H1 (cell line): ENCODE measurements at regions not wholly inside any gene's neighbourhood (a gene's known extent, or its start where the extent isn't known, plus 50 kb on each side); places are given as distances from the start of the nearest gene placed in this dataset.

Source experiments
- CTCF ChIA-PET: fragments of 300-600 bp; sonication (Branson Sonifier 250); formaldehyde crosslinking; loops from one replicate; lab custom pipeline; 2021; ENCODE audit not compliant: partially characterized antibody; lab: Charles Lee
- POLR2A ChIA-PET: fragments of 300-600 bp; sonication (Branson Sonifier 250); formaldehyde crosslinking; loops from one replicate; lab custom pipeline; 2021; ENCODE audit warnings: inconsistent platforms; ENCODE audit not compliant: partially characterized antibody; lab: Charles Lee
- DNase-seq, 2 experiments: peaks; one replicate each; pipeline versions ENCODE4 v3.0.0 to v3.0.0-alpha.2; 2010 to 2022; ENCODE audit warnings: low spot score in 2 of 2, low read depth in 1 of 2, mixed read lengths in 1 of 2
- FAIRE-seq: peaks from 2 replicates; lab custom pipeline; 2011; peaks lifted over from hg19 to GRCh38; lab: Jason Lieb, UNC
- H2AFZ ChIP-seq: 2 replicates; pipeline ENCODE4 v1.8.1; 2012; ENCODE audit warnings: low read length, inconsistent platforms
- H2AK5ac ChIP-seq: 2 replicates; pipeline ENCODE4 v1.6.1; 2013; ENCODE audit warnings: low read depth, low read length
- H2BK120ac ChIP-seq: replicated peaks from 2 replicates; pipeline ENCODE3; 2013; ENCODE audit warnings: low read depth, low read length, inconsistent platforms
- H2BK12ac ChIP-seq: 2 replicates; pipeline ENCODE4 v1.6.1; 2013; ENCODE audit warnings: low read depth, low read length
- H2BK15ac ChIP-seq: 2 replicates; pipeline ENCODE4 v1.6.1; 2013; ENCODE audit warnings: low read length
- H2BK20ac ChIP-seq: 2 replicates; pipeline ENCODE4 v1.6.1; 2013; ENCODE audit warnings: low read length
- H2BK5ac ChIP-seq: 2 replicates; pipeline ENCODE4 v1.6.1; 2013; ENCODE audit warnings: low read depth, low read length
- H3K14ac ChIP-seq: 2 replicates; pipeline ENCODE4 v1.6.1; 2013; ENCODE audit warnings: inconsistent platforms; ENCODE audit not compliant: insufficient read length
- H3K18ac ChIP-seq: 2 replicates; pipeline ENCODE4 v1.6.1; 2013; ENCODE audit warnings: low read length; ENCODE audit errors: extremely low read depth
- H3K23ac ChIP-seq: 2 replicates; pipeline ENCODE4 v1.6.1; 2013; ENCODE audit warnings: inconsistent platforms; ENCODE audit not compliant: insufficient read length
- H3K23me2 ChIP-seq: 2 replicates; pipeline ENCODE4 v1.6.1; 2013; ENCODE audit warnings: low read depth, low read length
- H3K27ac ChIP-seq: 2 replicates; pipeline ENCODE4 v1.6.1; 2011; ENCODE audit warnings: low read depth, low read length, inconsistent platforms
- H3K27me3 ChIP-seq, 4 experiments: replicated peaks in 1 of 4; 1 replicate in 1 of 4; 2 replicates in 3 of 4; pipeline versions ENCODE4 v1.6.1 to v1.8.1; 2011 to 2013; ENCODE audit warnings: low read length in 3 of 4, mild to moderate bottlenecking in 3 of 4, inconsistent platforms in 2 of 4, mixed read lengths in 2 of 4, moderate library complexity in 1 of 4; ENCODE audit not compliant: control insufficient read depth in 3 of 4, insufficient read depth in 3 of 4; ENCODE audit errors: extremely low read depth in 1 of 4
- H3K36me3 ChIP-seq, 4 experiments: 2 replicates each; pipeline versions ENCODE4 v1.6.1 to v1.8.1; 2011 to 2013; ENCODE audit warnings: mild to moderate bottlenecking in 4 of 4, low read length in 3 of 4, moderate library complexity in 2 of 4, control low read depth in 1 of 4, inconsistent platforms in 1 of 4; ENCODE audit not compliant: insufficient read depth in 4 of 4, control insufficient read depth in 2 of 4
- H3K4ac ChIP-seq: replicated peaks from 2 replicates; pipeline ENCODE3; 2013; ENCODE audit warnings: low read length, low read depth, mixed read lengths, inconsistent platforms; ENCODE audit not compliant: insufficient read length
- H3K4me1 ChIP-seq, 4 experiments: replicated peaks in 1 of 4; 1 replicate in 1 of 4; 2 replicates in 3 of 4; pipeline versions ENCODE4 v1.6.1 to v1.8.1; 2011 to 2013; ENCODE audit warnings: low read length in 3 of 4, inconsistent platforms in 2 of 4, mixed read lengths in 1 of 4; ENCODE audit not compliant: insufficient read depth in 4 of 4, control insufficient read depth in 3 of 4
- H3K4me2 ChIP-seq, 2 experiments: 2 replicates each; pipeline versions ENCODE4 v1.6.1 to v1.8.1; 2011 to 2013; ENCODE audit warnings: low read depth in 2 of 2, low read length in 2 of 2, control low read depth in 1 of 2, inconsistent platforms in 1 of 2, mild to moderate bottlenecking in 1 of 2; ENCODE audit not compliant: insufficient read depth in 1 of 2
- H3K4me3 ChIP-seq, 4 experiments: fragments of 200-600, 300-600 bp in 1 of 4; sonication (generic), shearing (Covaris generic), sonication (Bioruptor Twin) in 1 of 4; 2 replicates each; pipeline versions ENCODE4 v1.5.1 to v1.8.1; 2011 to 2016; ENCODE audit warnings: low read length in 4 of 4, low read depth in 3 of 4, control low read depth in 2 of 4, inconsistent platforms in 2 of 4, mild to moderate bottlenecking in 2 of 4, mixed read lengths in 1 of 4, moderate library complexity in 1 of 4; ENCODE audit not compliant: insufficient read depth in 2 of 4; ENCODE audit errors: extremely low read depth in 1 of 4
- H3K56ac ChIP-seq: replicated peaks from 2 replicates; pipeline ENCODE3; 2013; ENCODE audit warnings: low read depth, mild to moderate bottlenecking, mixed read lengths, low read length, inconsistent platforms; ENCODE audit not compliant: insufficient read length
- H3K79me1 ChIP-seq: 2 replicates; pipeline ENCODE4 v1.6.1; 2013; ENCODE audit warnings: low read depth, low read length, control low read depth
- H3K79me2 ChIP-seq, 2 experiments: 2 replicates each; pipeline versions ENCODE4 v1.6.1 to v1.8.1; 2012 to 2013; ENCODE audit warnings: low read length in 2 of 2, mild to moderate bottlenecking in 2 of 2, inconsistent platforms in 1 of 2; ENCODE audit not compliant: insufficient read depth in 2 of 2, control insufficient read depth in 1 of 2
- H3K9ac ChIP-seq, 4 experiments: replicated peaks in 1 of 4; 1 replicate in 1 of 4; 2 replicates in 3 of 4; pipeline versions ENCODE4 v1.6.1 to v1.8.1; 2011 to 2013; ENCODE audit warnings: low read depth in 3 of 4, low read length in 3 of 4, control low read depth in 2 of 4, mild to moderate bottlenecking in 2 of 4, moderate library complexity in 2 of 4, inconsistent platforms in 1 of 4; ENCODE audit errors: extremely low read depth in 1 of 4
- H3K9me3 ChIP-seq, 2 experiments: 2 replicates each; pipeline versions ENCODE4 v1.6.1 to v1.8.1; 2012 to 2013; ENCODE audit warnings: mild to moderate bottlenecking in 2 of 2, moderate library complexity in 2 of 2, control low read depth in 1 of 2, inconsistent platforms in 1 of 2, low read depth in 1 of 2, low read length in 1 of 2, mixed read lengths in 1 of 2; ENCODE audit not compliant: insufficient read depth in 2 of 2
- H4K20me1 ChIP-seq, 2 experiments: replicated peaks in 1 of 2; 2 replicates each; pipeline versions ENCODE3 to v1.8.1; 2011 to 2013; ENCODE audit warnings: inconsistent platforms in 2 of 2, low read length in 2 of 2, mild to moderate bottlenecking in 1 of 2; ENCODE audit not compliant: insufficient read depth in 2 of 2, control insufficient read depth in 1 of 2
- H4K5ac ChIP-seq: 2 replicates; pipeline ENCODE4 v1.6.1; 2013; ENCODE audit warnings: low read length, low read depth, mixed read lengths, inconsistent platforms; ENCODE audit not compliant: insufficient read length
- H4K8ac ChIP-seq: 2 replicates; pipeline ENCODE4 v1.8.0; 2013; ENCODE audit warnings: mild to moderate bottlenecking, moderate library complexity, low read length, inconsistent platforms; ENCODE audit not compliant: insufficient read depth; ENCODE audit errors: extremely low read depth
- H4K91ac ChIP-seq: replicated peaks from 2 replicates; pipeline ENCODE3; 2013; ENCODE audit warnings: low read length, mixed read lengths, inconsistent platforms; ENCODE audit not compliant: insufficient read length
- GABPA ChIP-seq: IDR thresholded peaks from 2 replicates; pipeline ENCODE4 v1.6.1; 2011; ENCODE audit warnings: mild to moderate bottlenecking, low read length, moderate library complexity, borderline replicate concordance; ENCODE audit not compliant: insufficient read depth
- JUN ChIP-seq: IDR thresholded peaks from 2 replicates; pipeline ENCODE4 v1.6.1; 2011; ENCODE audit warnings: low read depth, mild to moderate bottlenecking, improper control_type of control experiment, low read length
- KDM5A ChIP-seq: fragments of 200-600 bp; IDR thresholded peaks from 2 replicates; pipeline ENCODE4 v1.7.1; 2012; ENCODE audit warnings: mild to moderate bottlenecking, low read length, inconsistent platforms, mixed read lengths
- NRF1 ChIP-seq: IDR thresholded peaks from 2 replicates; pipeline ENCODE4 v1.6.1; 2011; ENCODE audit warnings: mild to moderate bottlenecking, low read depth, low read length, improper control_type of control experiment
- TCF12 ChIP-seq: IDR thresholded peaks from 2 replicates; pipeline ENCODE4 v1.6.1; 2011; ENCODE audit warnings: low read depth, mild to moderate bottlenecking, low read length
- WGBS, 2 experiments: shearing (Covaris generic) in 1 of 2; methylation state at CpG; one replicate each; pipeline versions ENCODE4 v1.1.6 to v1.1.7; 2013 to 2015; ENCODE audit warnings: low lambda C conversion rate in 2 of 2, mixed read lengths in 2 of 2, inconsistent platforms in 1 of 2, low coverage in 1 of 2, missing lambda C conversion rate in 1 of 2; ENCODE audit not compliant: insufficient replicate concordance in 2 of 2, insufficient coverage in 1 of 2, insufficient read length in 1 of 2; ENCODE audit errors: extremely low coverage in 1 of 2, missing lambda C conversion rate in 1 of 2; 5-methylcytosine and 5-hydroxymethylcytosine counted together

- Histone ChIP-seq H3K36me3 (no peaks in the 10 kb centered on the region), H2BK20ac (no peak overlapping the region), H3K56ac (no peak overlapping the region), H3K4me2 (no peak overlapping the region), H2AFZ (no peak overlapping the region), H2BK5ac (no peak overlapping the region), H3K4me1 (no peaks in the 10 kb centered on the region), H3K4ac (no peak overlapping the region), H3K9me3 (peaks cover 0 to 5% of the 10 kb centered on the region in 2 experiments; a peak in 1 of 4 replicates), H2AK5ac (no peak overlapping the region), H3K27me3 (no peaks in the 10 kb centered on the region), H4K8ac (no peak overlapping the region), H2BK15ac (no peak overlapping the region), H4K5ac (no peak overlapping the region), H3K23me2 (no peaks in the 10 kb centered on the region), H4K91ac (no peak overlapping the region), H3K79me2 (no peaks in the 10 kb centered on the region), H3K27ac (no peak overlapping the region), H4K20me1 (no peaks in the 10 kb centered on the region), H3K9ac (no peak overlapping the region), H3K18ac (no peak overlapping the region), H2BK12ac (no peak overlapping the region), H3K14ac (no peak overlapping the region), H2BK120ac (no peak overlapping the region), H3K4me3 (no peak overlapping the region), H3K79me1 (no peaks in the 10 kb centered on the region), H3K23ac (no peak overlapping the region)
- TF ChIP-seq GABPA (no peak), TCF12 (no peak), NRF1 (no peak), KDM5A (no peak), JUN (no peak)
- FAIRE-seq = no peak
- CTCF ChIA-PET = interaction anchor here (0.7 to 0.8 kb wide), 2 partner anchors 246 to 1426 kb away, joined by 3 read pairs; no protein-coding TSS in a partner anchor
- DNase-seq = no peak
- POLR2A ChIA-PET = no interaction called here
- WGBS, 2 experiments = 88% methylated on average over 3 of the region's 3 CpGs; no CpG with 5 or more reads in 1 of the 2 experiments
These were observed 108.6 kb upstream of the COP1 start for GRCh38 chr1:176315519-176316220.
